GM21515 (cell line): ENCODE measurements at regions not wholly inside any gene's neighbourhood (a gene's known extent, or its start where the extent isn't known, plus 50 kb on each side); places are given as distances from the start of the nearest gene placed in this dataset.
"Not testable (repeated sequence)": the region's sequence is repeated elsewhere in the genome, so short reads cannot be mapped to it uniquely, and the experiment has no call there.

Experiments
- ATAC-seq: cut with Tn5 transposase; IDR thresholded peaks from one replicate; pipeline ENCODE4 v1.9.1; 2021; ENCODE audit not compliant: unreplicated experiment

GRCh38 chr11:34001557-34002064 lies 49.9 kb upstream of the CAPRIN1 start:
- ATAC-seq = no peak

DNA sequence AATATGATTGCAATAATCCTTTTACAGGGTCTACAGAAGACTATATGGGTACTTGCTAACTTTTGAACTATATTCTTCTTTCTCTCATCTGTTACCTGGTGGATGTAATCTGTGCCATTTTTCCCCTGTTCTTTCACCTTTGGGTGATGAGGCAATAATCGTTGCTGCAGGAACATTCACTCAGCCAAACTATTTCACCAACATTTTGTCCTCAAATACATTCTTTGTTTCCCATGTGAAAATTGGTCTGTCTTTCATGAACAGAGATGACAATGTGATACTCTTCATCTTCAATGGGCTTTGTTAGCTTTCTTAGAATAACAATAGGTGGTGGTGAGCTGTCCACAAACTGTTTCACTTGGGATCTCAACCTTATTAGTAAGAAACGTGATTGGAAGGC lies 52.1 kb upstream of the CAPRIN1 start:
- ATAC-seq = no peak

GRCh38 chr11:33997584-33998251 lies 53.8 kb upstream of the CAPRIN1 start:
- no peak for ATAC-seq

GRCh38 chr11:33996498-33997454 lies 54.8 kb upstream of the CAPRIN1 start:
- peak; percentile 69 for ATAC-seq

- ATAC-seq = no peak
These were observed 56.6 kb upstream of the CAPRIN1 start for GRCh38 chr11:33994937-33995336.

DNA sequence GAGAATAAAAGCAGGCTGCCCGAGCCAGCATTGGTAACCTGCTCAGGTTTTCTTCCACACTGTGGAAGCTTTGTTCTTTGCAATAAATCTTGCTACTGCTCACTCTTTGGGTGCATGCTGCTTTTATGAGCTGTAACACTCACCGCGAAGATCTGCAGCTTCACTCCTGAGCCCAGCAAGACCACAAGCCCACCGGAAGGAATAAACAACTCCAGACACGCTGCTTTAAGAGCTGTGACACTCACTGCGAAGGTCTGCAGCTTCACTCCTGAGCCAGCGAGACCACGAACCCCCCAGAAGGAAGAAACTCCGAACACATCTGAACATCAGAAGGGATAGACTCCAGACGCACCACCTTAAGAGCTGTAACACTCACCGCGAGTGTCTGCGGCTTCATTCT lies 60.4 kb upstream of the CAPRIN1 start:
- not testable (repeated sequence) for ATAC-seq

DNA sequence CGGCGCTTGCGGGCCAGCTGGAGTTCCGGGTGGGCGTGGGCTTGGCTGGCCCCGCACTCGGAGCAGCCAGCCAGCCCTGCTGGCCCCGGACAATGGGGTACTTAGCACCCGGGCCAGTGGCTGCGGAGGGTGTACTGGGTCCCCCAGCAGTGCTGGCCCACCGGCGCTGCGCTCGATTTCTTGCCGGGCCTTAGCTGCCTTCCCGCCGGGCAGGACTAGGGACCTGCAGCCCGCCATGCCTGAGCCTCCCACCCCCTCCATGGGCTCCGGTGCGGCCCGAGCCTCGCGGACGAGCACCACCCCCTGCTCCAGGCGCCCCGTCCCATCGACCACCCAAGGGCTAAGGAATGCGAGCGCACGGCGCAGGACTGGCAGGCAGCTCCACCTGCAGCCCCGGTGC lies 61.4 kb upstream of the CAPRIN1 start:
- ATAC-seq = not testable (repeated sequence)

DNA sequence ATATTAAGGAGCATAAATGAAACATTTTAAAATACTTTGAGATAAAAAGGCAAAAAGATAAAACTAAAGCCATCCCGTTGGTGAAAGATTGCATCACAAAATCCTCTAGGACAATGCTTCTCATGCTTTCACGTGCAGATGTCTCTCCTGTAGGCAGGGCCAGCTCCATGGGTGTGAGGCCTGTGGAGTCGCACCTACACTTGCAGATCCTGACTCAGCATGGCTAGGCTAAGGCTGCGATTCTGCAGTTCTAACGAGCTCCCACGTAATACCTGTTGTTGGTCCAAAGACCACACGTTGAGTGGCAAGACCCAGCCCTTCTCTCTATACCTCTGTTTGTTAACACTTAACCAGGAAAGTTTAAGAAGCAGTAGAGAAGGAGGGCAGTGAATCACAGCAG lies 62.1 kb upstream of the CAPRIN1 start:
- no peak for ATAC-seq

DNA sequence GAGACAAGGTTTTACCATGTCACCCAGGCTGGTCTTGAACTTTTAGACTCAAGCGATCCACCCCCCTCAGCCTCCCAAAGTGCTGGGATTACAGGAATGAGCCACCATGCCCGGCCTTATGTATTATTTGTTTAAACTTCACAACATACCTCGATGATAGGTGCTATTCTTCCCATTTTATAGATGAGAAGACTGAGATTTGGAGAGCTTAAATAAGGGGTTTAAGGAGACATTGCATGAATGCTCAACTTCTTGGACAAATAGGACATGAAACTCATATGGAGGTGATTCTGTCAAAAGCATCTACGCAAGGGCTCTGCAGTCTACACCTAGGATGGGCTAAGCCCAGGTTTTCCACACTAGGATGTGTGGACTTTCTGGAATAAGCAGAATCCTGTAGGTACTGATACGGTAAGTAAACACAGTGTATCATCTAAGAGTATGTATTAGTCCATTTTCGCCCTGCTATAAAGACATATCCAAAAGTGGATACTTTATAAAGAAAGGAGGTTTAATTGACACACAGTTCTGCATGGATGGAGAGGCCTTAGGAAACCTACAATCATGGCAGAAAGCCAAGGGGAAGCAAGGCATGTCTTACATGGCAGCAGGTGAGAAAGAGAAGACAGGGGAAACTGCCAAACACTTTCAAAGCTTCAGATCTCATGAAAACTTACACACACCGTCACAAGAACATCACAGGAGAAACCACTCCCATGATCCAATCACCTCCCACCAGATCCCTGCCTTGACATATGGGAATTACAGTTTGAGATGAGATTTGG lies 62.8 kb upstream of the CAPRIN1 start:
- no peak for ATAC-seq

- ATAC-seq = no peak
These were observed 63.5 kb upstream of the CAPRIN1 start for GRCh38 chr11:33987975-33988580.

GRCh38 chr11:33987545-33987944 lies 64.0 kb upstream of the CAPRIN1 start:
- ATAC-seq = no peak

DNA sequence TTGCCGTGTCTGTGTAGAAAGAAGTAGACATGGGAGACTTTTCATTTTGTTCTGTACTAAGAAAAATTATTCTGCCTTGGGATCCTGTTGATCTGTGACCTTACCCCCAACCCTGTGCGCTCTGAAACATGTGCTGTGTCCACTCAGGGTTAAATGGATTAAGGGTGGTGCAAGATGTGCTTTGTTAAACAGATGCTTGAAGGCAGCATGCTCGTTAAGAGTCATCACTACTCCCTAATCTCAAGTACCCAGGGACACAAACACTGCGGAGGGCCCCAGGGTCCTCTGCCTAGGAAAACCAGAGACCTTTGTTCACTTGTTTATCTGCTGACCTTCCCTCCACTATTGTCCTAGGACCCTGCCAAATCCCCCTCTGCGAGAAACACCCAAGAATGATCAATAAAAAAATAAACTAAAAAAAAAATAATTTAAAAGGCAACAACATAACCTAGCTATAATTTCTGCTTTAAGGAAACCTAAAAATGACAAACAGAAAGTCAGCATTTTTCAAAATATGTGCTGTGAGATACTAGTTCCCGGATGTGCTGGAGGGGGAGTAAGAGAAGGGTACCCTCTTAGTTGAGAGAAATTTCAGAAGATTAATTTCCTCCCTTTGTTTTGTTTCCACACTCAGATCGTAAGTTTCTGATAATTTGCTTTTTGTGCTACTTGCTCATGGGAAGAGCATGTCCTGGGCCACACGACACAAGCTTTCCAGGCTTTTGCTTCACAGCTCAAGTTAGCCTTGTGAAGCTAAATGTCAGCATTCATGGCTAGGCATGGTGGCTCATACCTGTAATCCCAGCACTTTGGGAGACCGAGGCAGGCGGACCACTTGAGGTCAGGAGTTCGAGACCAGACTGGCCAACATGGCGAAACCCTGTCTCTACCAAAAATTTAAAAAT lies 64.7 kb upstream of the CAPRIN1 start:
- ATAC-seq = not testable (repeated sequence)

DNA sequence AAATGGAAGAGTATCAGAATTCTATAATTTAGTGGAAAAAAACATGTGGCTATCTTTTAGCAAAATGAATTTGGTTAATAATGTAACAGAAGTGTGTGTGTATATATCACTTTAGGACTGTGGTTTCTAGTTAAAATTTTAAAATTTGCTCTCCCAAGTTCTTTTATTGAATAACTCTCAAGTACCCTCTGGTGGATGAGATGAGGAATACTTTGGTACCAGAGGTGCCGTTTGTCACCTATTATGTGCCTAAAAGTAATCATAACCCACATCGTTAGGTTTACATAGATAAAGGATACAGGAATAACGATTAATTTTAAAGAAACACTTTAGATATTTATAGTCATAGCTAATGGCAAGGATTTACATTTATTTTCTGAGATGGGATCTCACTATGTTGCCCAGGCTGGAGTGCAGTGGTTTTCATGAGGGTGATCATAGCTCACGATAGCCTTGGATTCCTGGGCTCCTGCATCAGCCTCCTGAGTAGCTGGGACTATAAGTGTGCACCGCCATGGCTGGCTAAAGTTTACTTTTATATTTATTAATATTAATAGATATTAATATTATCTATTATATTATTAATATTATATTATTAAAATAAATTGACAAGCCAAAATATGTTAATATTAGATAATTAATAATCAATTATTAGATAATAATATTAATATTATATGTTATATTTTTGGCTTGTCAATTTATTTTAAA lies 66.7 kb upstream of the CAPRIN1 start:
- ATAC-seq = no peak

DNA sequence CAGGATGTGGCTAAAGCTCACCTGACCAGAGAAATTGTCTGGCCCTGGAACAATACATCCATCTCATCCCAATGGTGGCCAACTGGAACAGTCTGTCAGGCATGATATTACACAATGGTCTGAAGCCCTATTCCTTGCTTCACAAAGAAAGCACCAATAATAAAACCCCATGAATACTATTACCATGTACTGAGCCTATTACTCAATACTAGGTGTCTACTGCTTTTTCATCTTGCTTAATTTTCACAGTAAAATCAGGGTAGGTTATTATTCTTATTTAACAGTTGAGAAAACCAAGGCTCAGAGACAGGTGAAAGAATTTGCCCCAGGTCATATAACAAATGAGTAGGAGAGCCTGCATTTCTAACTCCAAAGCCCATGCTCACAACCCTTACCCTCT lies 68.9 kb upstream of the CAPRIN1 start:
- ATAC-seq = no peak

DNA sequence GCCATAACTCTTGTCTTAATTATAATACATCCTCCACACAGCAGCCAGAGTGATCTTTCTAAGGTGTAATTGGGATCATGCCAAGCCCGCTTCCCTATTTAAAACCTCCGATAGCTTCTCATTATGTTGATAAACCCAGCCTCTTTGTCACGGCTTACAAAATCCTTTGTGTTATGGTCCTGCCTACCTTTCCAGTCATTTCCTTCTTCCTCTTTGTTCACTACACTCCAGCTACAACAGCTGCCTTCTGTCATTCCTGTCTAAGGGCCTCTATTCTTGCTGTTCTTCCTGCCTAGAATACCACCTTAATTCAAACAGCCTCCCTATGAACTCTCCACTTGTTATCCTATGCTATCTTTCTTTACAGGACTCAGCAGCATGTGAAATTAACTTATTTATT lies 70.6 kb upstream of the CAPRIN1 start:
- no peak for ATAC-seq

DNA sequence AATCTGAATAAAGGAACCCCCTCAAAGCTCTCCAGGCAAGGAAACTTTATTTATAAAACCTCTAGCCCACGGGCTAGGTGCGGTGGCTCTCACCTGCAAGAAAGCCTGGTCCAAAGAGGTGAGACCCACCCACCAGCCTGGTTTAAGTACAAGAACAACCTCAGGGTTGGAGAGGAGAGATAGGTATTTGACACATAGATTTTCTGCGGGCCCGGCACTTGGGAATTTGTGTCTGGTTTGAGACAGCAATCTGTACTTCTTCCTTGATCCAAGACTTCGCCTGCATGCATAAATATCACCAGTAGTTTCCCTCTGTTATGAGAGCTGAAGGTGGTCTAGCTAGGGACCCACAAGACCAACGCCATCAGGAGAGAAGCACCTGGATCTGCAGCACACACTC lies 73.2 kb upstream of the CAPRIN1 start:
- no peak for ATAC-seq

DNA sequence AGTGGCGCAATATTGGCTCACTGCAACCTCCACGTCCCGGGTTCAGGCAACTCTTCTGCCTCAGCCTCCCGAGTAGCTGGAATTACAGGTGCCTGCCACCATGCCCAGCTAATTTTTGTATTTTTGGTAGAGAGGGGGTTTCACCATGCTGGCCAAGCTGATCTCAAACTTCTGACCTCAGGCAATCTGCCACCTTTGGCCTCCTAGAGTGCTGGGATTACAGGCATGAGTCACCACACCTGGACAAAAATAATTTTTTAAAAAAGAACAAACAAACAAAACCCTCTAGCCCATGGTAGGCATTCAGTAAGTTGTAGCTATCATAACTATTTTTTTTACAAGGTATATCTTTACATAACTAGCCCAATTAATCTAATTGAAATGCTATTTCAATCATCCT lies 73.9 kb upstream of the CAPRIN1 start:
- no peak for ATAC-seq

DNA sequence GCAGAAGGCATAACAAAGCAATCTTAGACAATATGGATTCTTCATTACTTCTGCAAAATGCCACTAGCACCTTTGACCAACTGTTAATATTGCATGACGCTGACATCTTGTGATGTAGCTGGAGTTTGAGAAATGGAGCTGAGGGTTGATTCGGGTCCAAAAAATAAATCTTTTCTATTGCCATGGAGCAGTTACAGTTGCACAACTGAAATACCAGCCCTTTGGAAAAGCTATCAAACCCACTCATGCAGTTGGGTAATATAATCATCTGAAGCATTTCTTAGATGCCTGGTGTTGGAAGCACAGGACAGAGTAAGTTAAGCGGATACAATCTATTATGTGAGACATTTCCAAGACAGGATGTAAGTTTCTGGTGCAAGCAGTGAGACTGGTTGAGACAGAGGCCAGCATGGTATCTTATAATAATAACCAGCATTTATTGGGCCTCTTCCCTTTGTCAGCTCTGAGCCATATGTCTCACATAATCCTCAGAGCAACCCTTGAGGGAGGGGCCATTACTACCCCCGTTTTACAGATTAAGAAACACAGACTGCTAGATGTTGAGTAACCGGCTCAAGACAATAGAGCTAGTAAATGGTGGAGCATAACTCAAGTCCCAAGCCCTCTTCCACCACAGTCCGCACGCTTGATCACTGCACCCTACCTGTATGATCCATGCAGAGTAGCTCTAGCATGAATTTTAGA lies 74.9 kb upstream of the CAPRIN1 start:
- ATAC-seq = no peak

GRCh38 chr11:33974804-33975203 lies 76.7 kb upstream of the CAPRIN1 start:
- no peak for ATAC-seq
